Aorta (tissue), 5 donors: ENCODE measurements at regions not wholly inside any gene's neighbourhood (a gene's known extent, or its start where the extent isn't known, plus 50 kb on each side); places are given as distances from the start of the nearest gene placed in this dataset.
"Not testable (repeated sequence)": the region's sequence is repeated elsewhere in the genome, so short reads cannot be mapped to it uniquely, and the experiment has no call there.

ENCODE experiments used
- ATAC-seq: fragments of 200-7000 bp; cut with Tn5 transposase; one replicate; pipeline ENCODE4 v1.9.1; 2022; ENCODE audit warnings: moderate library complexity; ENCODE audit not compliant: low FRiP score
- DNase-seq, 2 donors: peaks; one replicate each; pipeline ENCODE4 v3.0.0-alpha.2; 2020
- H3K27ac ChIP-seq, 2 donors: one replicate each; pipeline ENCODE4 v1.5.1; 2013; ENCODE audit warnings: low read length in 2 of 2, mild to moderate bottlenecking in 2 of 2, moderate library complexity in 2 of 2, control low read depth in 1 of 2, inconsistent platforms in 1 of 2, low read depth in 1 of 2
- H3K27me3 ChIP-seq, 2 donors: one replicate each; pipeline ENCODE4 v1.6.1; 2013; ENCODE audit warnings: control low read depth in 1 of 2, low read length in 1 of 2, mild to moderate bottlenecking in 1 of 2, moderate library complexity in 1 of 2; ENCODE audit not compliant: insufficient read depth in 2 of 2, control insufficient read depth in 1 of 2
- H3K36me3 ChIP-seq, 2 donors: one replicate each; pipeline ENCODE4 v1.6.1; 2013; ENCODE audit warnings: control low read depth in 1 of 2, low read length in 1 of 2, mild to moderate bottlenecking in 1 of 2; ENCODE audit not compliant: insufficient read depth in 2 of 2, control insufficient read depth in 1 of 2
- H3K4me1 ChIP-seq, 2 donors: one replicate each; pipeline ENCODE4 v1.6.1; 2013; ENCODE audit warnings: low read length in 2 of 2, control low read depth in 1 of 2, mild to moderate bottlenecking in 1 of 2, moderate library complexity in 1 of 2; ENCODE audit not compliant: insufficient read depth in 2 of 2, control insufficient read depth in 1 of 2
- H3K4me3 ChIP-seq, 2 donors: one replicate each; pipeline ENCODE4 v1.5.1; 2013; ENCODE audit warnings: low read length in 2 of 2, control low read depth in 1 of 2, mild to moderate bottlenecking in 1 of 2
- H3K9me3 ChIP-seq: one replicate; pipeline ENCODE4 v1.6.1; 2013; ENCODE audit warnings: mild to moderate bottlenecking, low read length; ENCODE audit not compliant: control insufficient read depth
- WGBS, 2 donors: extraction: QIAGEN DNeasy Blood & Tissue Kit; methylation state at CpG; one replicate each; pipeline ENCODE4 v1.1.7; 2013; 5-methylcytosine and 5-hydroxymethylcytosine counted together
- intact Hi-C, 2 donors: fragments of 100-400 bp; cut with DNase I; formaldehyde crosslinking; loops; one replicate each; pipeline versions ENCODE4 v1.14.2 to v1.15.0; 2022
- donor health status: healthy with polysubstance abuse.
- donor health status: Bipolar disorder and iron deficiency.
- donor health status: DM: no; HTN: no; CAD: no.
- donor health status: DM: no; HTN: no; CAD: no.
- donor health status: DM: yes; HTN: yes; CAD: no.

GRCh38 chr2:82027921-82028615 is 1723.5 kb upstream of the LRRTM1 start:
- Histone ChIP-seq H3K4me1 (no peaks in the 10 kb centered on the region), H3K27me3 (no peaks in the 10 kb centered on the region), H3K9me3 (no peaks in the 10 kb centered on the region), H3K27ac (no peak overlapping the region), H3K4me3 (no peak overlapping the region), H3K36me3 (no peaks in the 10 kb centered on the region)
- ATAC-seq = no peak
- intact Hi-C loops = no loop called here
- 52 to 53% methylated on average over 5 of the region's 5 CpGs for WGBS, 2 donors
- DNase-seq = no peak

- Histone ChIP-seq H3K36me3 (no peaks in the 10 kb centered on the region), H3K27me3 (no peaks in the 10 kb centered on the region), H3K4me3 (no peak overlapping the region), H3K27ac (no peak overlapping the region), H3K4me1 (no peaks in the 10 kb centered on the region), H3K9me3 (no peaks in the 10 kb centered on the region)
- intact Hi-C loops = no loop called here
- no peak for ATAC-seq
- DNase-seq = no peak
- 32 to 47% methylated on average over 6 of the region's 6 CpGs for WGBS, 2 donors
Observed at GRCh38 chr2:82023710-82024109, 1719.2 kb upstream of the LRRTM1 start.

- intact Hi-C loops = no loop called here
- H3K4me3 ChIP-seq = no peak overlapping the region
- no peaks in the 10 kb centered on the region for H3K4me1 ChIP-seq
- no peaks in the 10 kb centered on the region for H3K27me3 ChIP-seq
- WGBS, 2 donors = 34 to 40% methylated on average over 6 of the region's 6 CpGs
- no peaks in the 10 kb centered on the region for H3K9me3 ChIP-seq
- DNase-seq (no peak), ATAC-seq (no peak)
- H3K36me3 ChIP-seq = no peaks in the 10 kb centered on the region
- H3K27ac ChIP-seq = no peak overlapping the region
Observed at GRCh38 chr2:82013641-82014040, 1709.1 kb upstream of the LRRTM1 start.

- Histone ChIP-seq H3K27ac (no peak overlapping the region), H3K4me1 (no peaks in the 10 kb centered on the region), H3K4me3 (no peak overlapping the region), H3K27me3 (no peaks in the 10 kb centered on the region), H3K9me3 (no peaks in the 10 kb centered on the region), H3K36me3 (no peaks in the 10 kb centered on the region)
- intact Hi-C loops = no loop called here
- DNase-seq (no peak), ATAC-seq (no peak)
- 41 to 57% methylated on average over 3 of the region's 3 CpGs for WGBS, 2 donors
Observed at GRCh38 chr2:82007071-82007664, 1702.6 kb upstream of the LRRTM1 start.

- H3K4me1 ChIP-seq, ATAC-seq, H3K27me3 ChIP-seq, H3K36me3 ChIP-seq, intact Hi-C loops, H3K27ac ChIP-seq, H3K4me3 ChIP-seq, DNase-seq, H3K9me3 ChIP-seq: not testable (repeated sequence)
- WGBS, 2 donors = 82% methylated on average over 5 of the region's 5 CpGs
Observed at GRCh38 chr2:82005889-82006288, 1701.3 kb upstream of the LRRTM1 start.

- no peaks in the 10 kb centered on the region for H3K4me1 ChIP-seq
- intact Hi-C loops = no loop called here
- ATAC-seq (no peak), DNase-seq (no peak)
- no peaks in the 10 kb centered on the region for H3K27me3 ChIP-seq
- H3K4me3 ChIP-seq = no peak overlapping the region
- H3K36me3 ChIP-seq = no peaks in the 10 kb centered on the region
- H3K27ac ChIP-seq = no peak overlapping the region
- WGBS, 2 donors = 73 to 83% methylated on average over 4 of the region's 4 CpGs
- H3K9me3 ChIP-seq = no peaks in the 10 kb centered on the region
Observed at GRCh38 chr2:82001614-82002013, 1697.1 kb upstream of the LRRTM1 start.

- no peaks in the 10 kb centered on the region for H3K4me1 ChIP-seq
- ATAC-seq (no peak), DNase-seq (no peak)
- no peaks in the 10 kb centered on the region for H3K9me3 ChIP-seq
- H3K36me3 ChIP-seq = no peaks in the 10 kb centered on the region
- intact Hi-C loops = no loop called here
- no peak overlapping the region for H3K4me3 ChIP-seq
- H3K27ac ChIP-seq = no peak overlapping the region
- H3K27me3 ChIP-seq = no peaks in the 10 kb centered on the region
- WGBS, 2 donors = 68 to 81% methylated on average over 2 of the region's 2 CpGs
Observed at GRCh38 chr2:82000606-82001005, 1696.1 kb upstream of the LRRTM1 start.

- ATAC-seq = no peak
- intact Hi-C loops = no loop called here
- no peaks in the 10 kb centered on the region for H3K27me3 ChIP-seq
- no peaks in the 10 kb centered on the region for H3K36me3 ChIP-seq
- no peaks in the 10 kb centered on the region for H3K9me3 ChIP-seq
- DNase-seq = no peak
- H3K4me3 ChIP-seq = no peak overlapping the region
- no peaks in the 10 kb centered on the region for H3K4me1 ChIP-seq
- WGBS, 2 donors = 69 to 71% methylated on average over 3 of the region's 3 CpGs
- no peak overlapping the region for H3K27ac ChIP-seq
Observed at GRCh38 chr2:81996332-81996731, 1691.8 kb upstream of the LRRTM1 start.

- Histone ChIP-seq H3K4me3 (no peak overlapping the region), H3K27ac (no peak overlapping the region), H3K36me3 (no peaks in the 10 kb centered on the region), H3K4me1 (no peaks in the 10 kb centered on the region), H3K27me3 (no peaks in the 10 kb centered on the region), H3K9me3 (no peaks in the 10 kb centered on the region)
- DNase-seq = no peak
- no peak for ATAC-seq
- intact Hi-C loops = no loop called here
- 90 to 94% methylated on average over 2 of the region's 2 CpGs for whole genome bisulfite sequencing, 2 donors
Observed at GRCh38 chr2:81991282-81991681, 1686.7 kb upstream of the LRRTM1 start.
